OCI-LY1 (cell line): ENCODE measurements at regions not wholly inside any gene's neighbourhood (a gene's known extent, or its start where the extent isn't known, plus 50 kb on each side); places are given as distances from the start of the nearest gene placed in this dataset.

Source experiments
- EZH2 ChIP-seq: fragments of 200-600 bp; sonication (generic), shearing (Covaris generic); IDR thresholded peaks from 2 replicates; pipeline ENCODE4 v1.8.0; 2017; ENCODE audit warnings: borderline replicate concordance, mixed run types, mild to moderate bottlenecking, antibody characterized with exemption, low read length, moderate library complexity, mixed read lengths
- TF ChIP-seq, protein P1 (sequence below): fragments of 200-600 bp; sonication (generic), shearing (Covaris generic); IDR thresholded peaks from 2 replicates; pipeline ENCODE4 v1.5.1; 2017; ENCODE audit warnings: mild to moderate bottlenecking, antibody characterized with exemption, low read length, moderate library complexity, mixed read lengths

DNA sequence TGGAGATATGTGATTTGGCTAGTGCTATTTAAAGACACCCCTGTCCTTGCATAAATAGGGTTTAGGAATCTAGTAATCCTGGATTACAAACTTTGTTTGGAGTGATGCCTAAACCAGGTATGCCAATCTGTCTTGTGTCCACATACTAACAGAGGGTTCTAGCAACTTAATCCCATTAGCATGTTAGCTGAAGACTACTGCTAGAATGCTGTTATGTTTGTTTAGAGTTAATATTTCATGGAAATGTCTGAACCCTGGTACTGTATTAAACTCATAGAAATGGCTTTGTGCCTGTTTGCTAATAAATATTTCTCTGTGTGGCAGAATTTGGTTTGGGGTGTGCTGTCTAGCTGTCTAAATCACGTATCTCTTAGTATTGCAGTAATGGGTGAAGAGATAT lies 150.8 kb downstream of the PFKFB3 start:
- TF ChIP-seq, protein P1, sequence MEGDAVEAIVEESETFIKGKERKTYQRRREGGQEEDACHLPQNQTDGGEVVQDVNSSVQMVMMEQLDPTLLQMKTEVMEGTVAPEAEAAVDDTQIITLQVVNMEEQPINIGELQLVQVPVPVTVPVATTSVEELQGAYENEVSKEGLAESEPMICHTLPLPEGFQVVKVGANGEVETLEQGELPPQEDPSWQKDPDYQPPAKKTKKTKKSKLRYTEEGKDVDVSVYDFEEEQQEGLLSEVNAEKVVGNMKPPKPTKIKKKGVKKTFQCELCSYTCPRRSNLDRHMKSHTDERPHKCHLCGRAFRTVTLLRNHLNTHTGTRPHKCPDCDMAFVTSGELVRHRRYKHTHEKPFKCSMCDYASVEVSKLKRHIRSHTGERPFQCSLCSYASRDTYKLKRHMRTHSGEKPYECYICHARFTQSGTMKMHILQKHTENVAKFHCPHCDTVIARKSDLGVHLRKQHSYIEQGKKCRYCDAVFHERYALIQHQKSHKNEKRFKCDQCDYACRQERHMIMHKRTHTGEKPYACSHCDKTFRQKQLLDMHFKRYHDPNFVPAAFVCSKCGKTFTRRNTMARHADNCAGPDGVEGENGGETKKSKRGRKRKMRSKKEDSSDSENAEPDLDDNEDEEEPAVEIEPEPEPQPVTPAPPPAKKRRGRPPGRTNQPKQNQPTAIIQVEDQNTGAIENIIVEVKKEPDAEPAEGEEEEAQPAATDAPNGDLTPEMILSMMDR, result no peak
- no peak for TF ChIP-seq EZH2
